Activated B cell treated with CpG ODN at 0.5 μM for 24 hours (primary cell): ENCODE measurements at regions not wholly inside any gene's neighbourhood (a gene's known extent, or its start where the extent isn't known, plus 50 kb on each side); places are given as distances from the start of the nearest gene placed in this dataset.

Source experiments
- ATAC-seq: fragments of 200-7000 bp; cut with Tn5 transposase; one replicate; pipeline ENCODE4 v1.10.0; 2021; ENCODE audit warnings: low read depth, mild to moderate bottlenecking, moderate library complexity
- CTCF ChIA-PET: fragments of 350-600 bp; sonication (Branson Sonifier 250); formaldehyde crosslinking; loops from one replicate; lab custom pipeline; 2021; ENCODE audit warnings: antibody characterized with exemption; lab: Charles Lee
- POLR2A ChIA-PET: fragments of 350-600 bp; sonication (Branson Sonifier 250); formaldehyde crosslinking; loops from one replicate; lab custom pipeline; 2021; ENCODE audit warnings: antibody characterized with exemption; lab: Charles Lee
- DNase-seq: peaks from one replicate; pipeline ENCODE4 v3.0.0; 2022
- H3K27ac Mint-ChIP-seq: one replicate; pipeline ENCODE4 v1.8.0; 2020; ENCODE audit warnings: mixed read lengths
- H3K27me3 Mint-ChIP-seq: one replicate; pipeline ENCODE4 v1.8.0; 2021; ENCODE audit warnings: mixed read lengths
- H3K36me3 Mint-ChIP-seq: one replicate; pipeline ENCODE4 v1.8.0; 2021; ENCODE audit warnings: low read depth, mixed read lengths
- H3K4me1 Mint-ChIP-seq: one replicate; pipeline ENCODE4 v1.8.0; 2021; ENCODE audit warnings: mixed read lengths
- H3K4me3 Mint-ChIP-seq: one replicate; pipeline ENCODE4 v1.8.0; 2020; ENCODE audit warnings: mild to moderate bottlenecking, mixed read lengths
- H3K9me3 Mint-ChIP-seq: one replicate; pipeline ENCODE4 v1.8.0; 2020; ENCODE audit warnings: mixed read lengths
- CTCF ChIP-seq: fragments of 200-600 bp; IDR thresholded peaks from one replicate; pipeline ENCODE4 v1.8.0; 2022; ENCODE audit warnings: antibody characterized with exemption, mild to moderate bottlenecking
- intact Hi-C: fragments of 100-400 bp; cut with micrococcal nuclease; formaldehyde crosslinking; loops from one replicate; pipeline ENCODE4 v1.15.1; 2024

GRCh38 chr16:85461022-85461813 lies 151.9 kb upstream of the GSE1 start:
- intact Hi-C loops: no loop called here
- ChIA-PET CTCF (interaction anchor here (1.4 kb wide), 1 partner anchor 41 kb away, joined by 3 read pairs; no protein-coding TSS in a partner anchor), POLR2A (no interaction called here)
- no peak for TF ChIP-seq CTCF
- H3K36me3 Mint-ChIP-seq: no peaks in the 10 kb centered on the region
- no peak overlapping the region for H3K4me3 Mint-ChIP-seq
- no peaks in the 10 kb centered on the region for H3K9me3 Mint-ChIP-seq
- ATAC-seq (peak; percentile 25), DNase-seq (no peak)
- H3K27me3 Mint-ChIP-seq: peaks cover 44% of the 10 kb centered on the region
- peaks cover 14% of the 10 kb centered on the region for H3K4me1 Mint-ChIP-seq
- no peak overlapping the region for H3K27ac Mint-ChIP-seq

DNA sequence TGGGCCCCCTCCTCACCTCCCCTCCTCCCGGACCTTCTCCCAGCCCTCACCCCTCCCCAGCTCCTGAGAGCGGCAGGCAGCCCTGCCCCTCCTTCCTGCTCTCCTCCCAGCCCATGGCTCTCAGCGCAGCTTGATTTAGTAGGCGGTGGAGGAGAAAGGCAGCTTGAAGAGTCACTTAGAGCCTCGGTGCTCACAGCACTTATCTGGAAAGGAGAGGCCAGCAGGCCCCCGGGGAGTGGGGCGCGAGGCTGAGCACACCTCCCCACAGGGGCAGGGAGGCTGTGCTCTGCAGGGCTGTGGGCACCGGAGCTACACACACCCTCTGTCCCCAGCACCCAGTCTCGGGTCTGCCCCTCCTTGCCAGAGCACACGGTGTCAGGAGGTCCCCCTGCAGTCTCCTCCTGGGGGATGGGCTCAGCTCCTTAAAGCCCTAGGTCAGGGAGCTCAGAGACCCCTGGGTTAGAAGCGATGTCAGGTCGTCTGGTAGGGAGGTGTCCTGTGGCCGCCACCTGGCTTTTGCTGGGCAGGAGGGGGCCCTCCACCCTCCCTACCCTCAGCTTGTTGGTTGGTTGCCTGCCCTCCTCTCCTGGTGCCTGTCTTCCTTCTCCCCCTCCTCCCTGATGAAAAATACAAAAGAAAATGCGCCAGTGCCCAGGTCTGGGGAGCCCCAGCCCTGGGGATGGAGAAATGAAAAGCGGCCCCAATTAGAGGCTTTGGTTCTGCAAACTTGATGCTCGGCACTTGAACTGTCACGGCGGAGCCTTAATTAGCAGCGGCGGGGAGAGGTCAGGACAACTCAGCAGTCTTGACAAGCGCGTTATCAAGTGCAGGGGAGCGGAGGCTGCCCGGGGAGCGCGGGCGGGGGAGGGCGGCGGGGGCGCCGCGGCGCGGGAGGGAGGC lies 151.1 kb upstream of the GSE1 start:
- Mint-ChIP-seq H3K27me3 (peaks cover 42% of the 10 kb centered on the region), H3K36me3 (no peaks in the 10 kb centered on the region), H3K9me3 (no peaks in the 10 kb centered on the region), H3K4me3 (peak overlapping the region; percentile 72), H3K4me1 (peaks cover 14% of the 10 kb centered on the region), H3K27ac (no peak overlapping the region)
- POLR2A ChIA-PET: no interaction called here
- TF ChIP-seq CTCF: no peak
- intact Hi-C loops: no loop called here
- CTCF ChIA-PET: interaction anchor here (1.4 kb wide), 1 partner anchor 42 kb away, joined by 3 read pairs; no protein-coding TSS in a partner anchor
- DNase-seq (no peak), ATAC-seq (peak; percentile 56)

GRCh38 chr16:85462714-85463611 lies 150.2 kb upstream of the GSE1 start:
- ATAC-seq (no peak), DNase-seq (no peak)
- Mint-ChIP-seq H3K36me3 (no peaks in the 10 kb centered on the region), H3K4me1 (peaks cover 14% of the 10 kb centered on the region), H3K27ac (no peak overlapping the region), H3K9me3 (no peaks in the 10 kb centered on the region), H3K4me3 (no peak overlapping the region), H3K27me3 (peaks cover 39% of the 10 kb centered on the region)
- no peak for TF ChIP-seq CTCF
- POLR2A ChIA-PET: no interaction called here
- intact Hi-C loops: no loop called here
- CTCF ChIA-PET: interaction anchor here (1.4 kb wide), 1 partner anchor 43 kb away, joined by 3 read pairs; no protein-coding TSS in a partner anchor

GRCh38 chr16:85463672-85464382 lies 149.3 kb upstream of the GSE1 start:
- TF ChIP-seq CTCF: no peak
- no peak overlapping the region for H3K27ac Mint-ChIP-seq
- no peaks in the 10 kb centered on the region for H3K36me3 Mint-ChIP-seq
- intact Hi-C loops: no loop called here
- H3K4me1 Mint-ChIP-seq: peaks cover 14% of the 10 kb centered on the region
- H3K27me3 Mint-ChIP-seq: peaks cover 37% of the 10 kb centered on the region
- ChIA-PET CTCF (no interaction called here), POLR2A (no interaction called here)
- DNase-seq (no peak), ATAC-seq (no peak)
- H3K9me3 Mint-ChIP-seq: no peaks in the 10 kb centered on the region
- H3K4me3 Mint-ChIP-seq: no peak overlapping the region
